GM23248 (cell line): ENCODE measurements at regions not wholly inside any gene's neighbourhood (a gene's known extent, or its start where the extent isn't known, plus 50 kb on each side); places are given as distances from the start of the nearest gene placed in this dataset.

Source experiments
- EZH2 ChIP-seq: fragments of 200-600 bp; sonication (generic); IDR thresholded peaks from 2 replicates; pipeline ENCODE4 v1.6.1; 2018; ENCODE audit warnings: antibody characterized with exemption, mild to moderate bottlenecking; ENCODE audit not compliant: insufficient read depth, poor library complexity, severe bottlenecking
- EZH2phosphoT487 ChIP-seq: fragments of 200-600 bp; sonication (generic); IDR thresholded peaks from 2 replicates; pipeline ENCODE4 v1.6.1; 2018; ENCODE audit warnings: antibody characterized with exemption, moderate library complexity, mild to moderate bottlenecking, low read depth; ENCODE audit not compliant: insufficient read depth

- TF ChIP-seq EZH2 = no peak
- TF ChIP-seq EZH2phosphoT487 = no peak
Measured at GRCh38 chr12:43078976-43079375, 473.0 kb downstream of the ADAMTS20 start.
